Liver (tissue), 3 donors: ENCODE measurements at regions not wholly inside any gene's neighbourhood (a gene's known extent, or its start where the extent isn't known, plus 50 kb on each side); places are given as distances from the start of the nearest gene placed in this dataset.

Experiments
- CTCF ChIP-seq: fragments of 150-350 bp; IDR thresholded peaks from 2 replicates; pipeline ENCODE4 v1.5.1; 2017; ENCODE audit warnings: improper control_type of control experiment, low read depth, low read length; ENCODE audit not compliant: missing input control
- EGR1 ChIP-seq, 2 donors: IDR thresholded peaks; 2 replicates each; pipeline ENCODE4 v1.6.1; 2016 to 2018; ENCODE audit warnings: antibody characterized with exemption in 2 of 2, low read depth in 2 of 2
- FOXA1 ChIP-seq: IDR thresholded peaks from 2 replicates; pipeline ENCODE4 v1.6.1; 2016; ENCODE audit warnings: antibody characterized with exemption
- GABPA ChIP-seq, 2 donors: IDR thresholded peaks in 1 of 2; conservative IDR thresholded peaks in 1 of 2; 2 replicates each; pipeline ENCODE4 v1.6.1; 2016; ENCODE audit warnings: antibody characterized with exemption in 2 of 2, mild to moderate bottlenecking in 1 of 2, moderate library complexity in 1 of 2
- JUND ChIP-seq, 2 donors: IDR thresholded peaks; 2 replicates each; pipeline ENCODE4 v1.6.1; 2016; ENCODE audit warnings: antibody characterized with exemption in 2 of 2
- MAX ChIP-seq: IDR thresholded peaks from 2 replicates; pipeline ENCODE4 v1.6.1; 2016; ENCODE audit warnings: antibody characterized with exemption
- RAD21 ChIP-seq, 2 donors: IDR thresholded peaks; 2 replicates each; pipeline ENCODE4 v1.6.1; 2016; ENCODE audit warnings: antibody characterized with exemption in 2 of 2, mild to moderate bottlenecking in 2 of 2
- REST ChIP-seq: IDR thresholded peaks from 2 replicates; pipeline ENCODE4 v1.6.1; 2016; ENCODE audit warnings: antibody characterized with exemption, mild to moderate bottlenecking
- SP1 ChIP-seq: IDR thresholded peaks from 2 replicates; pipeline ENCODE4 v1.6.1; 2018; ENCODE audit warnings: antibody characterized with exemption, mild to moderate bottlenecking
- YY1 ChIP-seq: IDR thresholded peaks from 2 replicates; pipeline ENCODE4 v1.6.1; 2016; ENCODE audit warnings: antibody characterized with exemption, mild to moderate bottlenecking
- donor health status: healthy.
- donor health status: healthy.

- TF ChIP-seq RAD21 (IDR thresholded peaks at IDR 0.05) (no peak), CTCF (no peak), FOXA1 (no peak), JUND (IDR thresholded peaks at IDR 0.05) (no peak), SP1 (no peak), GABPA (IDR thresholded peaks at IDR 0.05 in 1 of 2, conservative IDR thresholded peaks at IDR 0.05 in 1 of 2) (no peak), MAX (no peak), REST (no peak), YY1 (no peak), EGR1 (IDR thresholded peaks at IDR 0.05; ENCODE audit: low read depth in 2 of 2) (no peak)
Observed at GRCh38 chr4:137389911-137390520, 142.3 kb downstream of the PCDH18 start.
